Cardiac septum (tissue), 1 donor: ENCODE measurements at regions not wholly inside any gene's neighbourhood (a gene's known extent, or its start where the extent isn't known, plus 50 kb on each side); places are given as distances from the start of the nearest gene placed in this dataset.
"Not testable (repeated sequence)": the region's sequence is repeated elsewhere in the genome, so short reads cannot be mapped to it uniquely, and the experiment has no call there.

Experiments
- DNase-seq: peaks from one replicate; pipeline ENCODE4 v3.0.0-alpha.2; 2020; ENCODE audit warnings: low spot score
- intact Hi-C: fragments of 100-400 bp; cut with DNase I; formaldehyde crosslinking; loops from one replicate; pipeline ENCODE4 v1.14.0; 2022
- donor health status: DM: no; HTN: no; CAD: no.

- intact Hi-C loops, result no loop called here
- no peak for DNase-seq
These were observed 1996.9 kb downstream of the LRRC4C start for GRCh38 chr11:39462506-39462905.

GRCh38 chr11:39461066-39461465 is 1998.4 kb downstream of the LRRC4C start:
- no peak for DNase-seq
- intact Hi-C loops, result no loop called here

- intact Hi-C loops, result no loop called here
- no peak for DNase-seq
These were observed 1999.8 kb downstream of the LRRC4C start for GRCh38 chr11:39459606-39460005.

- DNase-seq, result no peak
- intact Hi-C loops, result no loop called here
These were observed 2001.0 kb downstream of the LRRC4C start for GRCh38 chr11:39458481-39458880.

GRCh38 chr11:39443424-39444022 is 2015.9 kb downstream of the LRRC4C start:
- DNase-seq, result no peak
- intact Hi-C loops, result no loop called here

GRCh38 chr11:39442177-39442576 is 2017.3 kb downstream of the LRRC4C start:
- DNase-seq, result no peak
- intact Hi-C loops, result no loop called here

GRCh38 chr11:39435641-39436040 is 2023.8 kb downstream of the LRRC4C start:
- no peak for DNase-seq
- intact Hi-C loops, result no loop called here

GRCh38 chr11:39434466-39434865 is 2025.0 kb downstream of the LRRC4C start:
- intact Hi-C loops, result no loop called here
- no peak for DNase-seq

GRCh38 chr11:39432929-39433328 is 2026.5 kb downstream of the LRRC4C start:
- intact Hi-C loops, result no loop called here

GRCh38 chr11:39425226-39425625 is 2034.2 kb downstream of the LRRC4C start:
- no peak for DNase-seq
- intact Hi-C loops, result no loop called here

More at GRCh38 chr11:39432929-39433328, 2026.5 kb downstream of the LRRC4C start:
- DNase-seq, result no peak

GRCh38 chr11:39412117-39412516 is 2047.3 kb downstream of the LRRC4C start:
- no peak for DNase-seq
- intact Hi-C loops, result no loop called here

- intact Hi-C loops, result no loop called here
These were observed 2073.5 kb downstream of the LRRC4C start for GRCh38 chr11:39385911-39386310.

GRCh38 chr11:39374963-39375698 is 2084.3 kb downstream of the LRRC4C start:
- intact Hi-C loops, result no loop called here
- DNase-seq, result no peak

More at GRCh38 chr11:39385911-39386310, 2073.5 kb downstream of the LRRC4C start:
- no peak for DNase-seq

- intact Hi-C loops, result no loop called here
- no peak for DNase-seq
These were observed 2091.9 kb downstream of the LRRC4C start for GRCh38 chr11:39367534-39367933.

GRCh38 chr11:39365809-39366436 is 2093.5 kb downstream of the LRRC4C start:
- intact Hi-C loops, result no loop called here
- no peak for DNase-seq

GRCh38 chr11:39363571-39363970 is 2095.9 kb downstream of the LRRC4C start:
- intact Hi-C loops, result no loop called here
- no peak for DNase-seq

- intact Hi-C loops, result no loop called here
- no peak for DNase-seq
These were observed 2097.9 kb downstream of the LRRC4C start for GRCh38 chr11:39361557-39361956.

- intact Hi-C loops, result no loop called here
- no peak for DNase-seq
These were observed 2113.5 kb downstream of the LRRC4C start for GRCh38 chr11:39345834-39346442.

GRCh38 chr11:39341461-39341860 is 2118.0 kb downstream of the LRRC4C start:
- DNase-seq, result no peak
- intact Hi-C loops, result no loop called here

GRCh38 chr11:39333006-39333405 is 2126.4 kb downstream of the LRRC4C start:
- DNase-seq, intact Hi-C loops: not testable (repeated sequence)
